Cardiac muscle cell (in vitro differentiated cells and primary cell): ENCODE measurements at regions not wholly inside any gene's neighbourhood (a gene's known extent, or its start where the extent isn't known, plus 50 kb on each side); places are given as distances from the start of the nearest gene placed in this dataset.
"Not testable (repeated sequence)": the region's sequence is repeated elsewhere in the genome, so short reads cannot be mapped to it uniquely, and the experiment has no call there.

Source experiments
- DNase-seq, 2 donors: peaks; one replicate each; pipeline versions ENCODE4 v3.0.0 to v3.0.0-alpha.2; 2010 to 2017; ENCODE audit warnings: low read depth in 1 of 2, low spot score in 1 of 2
- H3K27ac ChIP-seq: fragments of 200-600 bp; sonication (generic); 2 replicates; pipeline ENCODE4 v1.5.1; 2016
- H3K27me3 ChIP-seq: fragments of 200-600 bp; sonication (generic); 2 replicates; pipeline ENCODE4 v1.6.0; 2016; ENCODE audit warnings: control low read depth
- H3K36me3 ChIP-seq: fragments of 200-600 bp; sonication (generic); 2 replicates; pipeline ENCODE4 v1.5.1; 2016; ENCODE audit warnings: control low read depth
- H3K4me1 ChIP-seq: fragments of 200-600 bp; sonication (generic); 2 replicates; pipeline ENCODE4 v1.8.1; 2017; ENCODE audit warnings: low read depth, mild to moderate bottlenecking, mixed run types
- H3K4me3 ChIP-seq: fragments of 200-600 bp; sonication (generic); 2 replicates; pipeline ENCODE4 v1.5.1; 2016; ENCODE audit warnings: mild to moderate bottlenecking
- H3K9me3 ChIP-seq: fragments of 200-600 bp; sonication (generic); 2 replicates; pipeline ENCODE4 v1.5.1; 2017; ENCODE audit warnings: low read depth, mild to moderate bottlenecking, control low read depth
- CTCF ChIP-seq: IDR thresholded peaks from 2 replicates; pipeline ENCODE4 v1.5.1; 2012; ENCODE audit warnings: low read depth, mild to moderate bottlenecking, low read length

- no peak for TF ChIP-seq CTCF
- H3K27ac ChIP-seq = no peak overlapping the region
- H3K9me3 ChIP-seq = no peaks in the 10 kb centered on the region
- no peaks in the 10 kb centered on the region for H3K36me3 ChIP-seq
- H3K4me1 ChIP-seq = no peaks in the 10 kb centered on the region
- H3K4me3 ChIP-seq = no peak overlapping the region
- no peak for DNase-seq
- H3K27me3 ChIP-seq = no peaks in the 10 kb centered on the region
These were observed 70.9 kb upstream of the PPP1R26 start for GRCh38 chr9:135408476-135409254.

GRCh38 chr9:135409286-135410200, 70.0 kb upstream of the PPP1R26 start:
- Histone ChIP-seq H3K9me3 (no peaks in the 10 kb centered on the region), H3K27me3 (no peaks in the 10 kb centered on the region), H3K27ac (no peak overlapping the region), H3K4me3 (no peak overlapping the region), H3K36me3 (no peaks in the 10 kb centered on the region), H3K4me1 (no peaks in the 10 kb centered on the region)
- DNase-seq = no peak
- TF ChIP-seq CTCF = no peak

GRCh38 chr9:135410421-135410820, 69.2 kb upstream of the PPP1R26 start:
- Histone ChIP-seq H3K36me3 (no peaks in the 10 kb centered on the region), H3K4me1 (no peaks in the 10 kb centered on the region), H3K9me3 (no peaks in the 10 kb centered on the region), H3K4me3 (no peak overlapping the region), H3K27me3 (no peaks in the 10 kb centered on the region), H3K27ac (no peak overlapping the region)
- DNase-seq = no peak
- no peak for TF ChIP-seq CTCF

GRCh38 chr9:135410831-135411473, 68.6 kb upstream of the PPP1R26 start:
- Histone ChIP-seq H3K36me3 (no peaks in the 10 kb centered on the region), H3K27ac (no peak overlapping the region), H3K27me3 (no peaks in the 10 kb centered on the region), H3K9me3 (no peaks in the 10 kb centered on the region), H3K4me3 (no peak overlapping the region), H3K4me1 (no peaks in the 10 kb centered on the region)
- no peak for DNase-seq
- no peak for TF ChIP-seq CTCF

GRCh38 chr9:135411605-135412004, 68.0 kb upstream of the PPP1R26 start:
- not testable (repeated sequence) for H3K9me3 ChIP-seq, DNase-seq, H3K36me3 ChIP-seq, H3K27me3 ChIP-seq, H3K27ac ChIP-seq, H3K4me3 ChIP-seq, H3K4me1 ChIP-seq
